ENCODE measurements at regions not wholly inside any gene's neighbourhood (a gene's known extent, or its start where the extent isn't known, plus 50 kb on each side); places are given as distances from the start of the nearest gene placed in this dataset.
"Not testable (repeated sequence)": the region's sequence is repeated elsewhere in the genome, so short reads cannot be mapped to it uniquely, and the experiment has no call there.

GRCh38 chr2:77767388-77768076 is 245.4 kb upstream of the LRRTM4 start:
- no peak for TF ChIP-seq CTCF (IDR thresholded peaks at IDR 0.05; ENCODE audit: low read depth, low read length, missing control alignments)
- no peak for DNase-seq (ENCODE audit: low read depth)
- in situ Hi-C loops (cut with HindIII; ENCODE audit: low sequenced_read_pairs): no loop called here
- H3K4me3 ChIP-seq (ENCODE audit: low read depth, low read length): no peak overlapping the region

- H3K4me3 ChIP-seq (ENCODE audit: low read depth, low read length): no peak overlapping the region
- TF ChIP-seq CTCF (IDR thresholded peaks at IDR 0.05; ENCODE audit: low read depth, low read length, missing control alignments): no peak
- in situ Hi-C loops (cut with HindIII; ENCODE audit: low sequenced_read_pairs): no loop called here
- no peak for DNase-seq (ENCODE audit: low read depth)
Observed at GRCh38 chr2:77768508-77768907, 246.3 kb upstream of the LRRTM4 start.

GRCh38 chr2:77778917-77779316 is 256.7 kb upstream of the LRRTM4 start:
- TF ChIP-seq CTCF (IDR thresholded peaks at IDR 0.05; ENCODE audit: low read depth, low read length, missing control alignments): no peak
- no peak overlapping the region for H3K4me3 ChIP-seq (ENCODE audit: low read depth, low read length)
- no peak for DNase-seq (ENCODE audit: low read depth)
- in situ Hi-C loops (cut with HindIII; ENCODE audit: low sequenced_read_pairs): no loop called here

- in situ Hi-C loops (cut with HindIII; ENCODE audit: low sequenced_read_pairs); H3K4me3 ChIP-seq (ENCODE audit: low read depth, low read length): not testable (repeated sequence)
Observed at GRCh38 chr2:77793500-77793899, 271.3 kb upstream of the LRRTM4 start.

GRCh38 chr2:77796397-77796796 is 274.2 kb upstream of the LRRTM4 start:
- DNase-seq (ENCODE audit: low read depth): no peak
- H3K4me3 ChIP-seq (ENCODE audit: low read depth, low read length): no peak overlapping the region
- in situ Hi-C loops (cut with HindIII; ENCODE audit: low sequenced_read_pairs): no loop called here
- TF ChIP-seq CTCF (IDR thresholded peaks at IDR 0.05; ENCODE audit: low read depth, low read length, missing control alignments): no peak

More at GRCh38 chr2:77793500-77793899, 271.3 kb upstream of the LRRTM4 start:
- not testable (repeated sequence) for DNase-seq (ENCODE audit: low read depth)

GRCh38 chr2:77797088-77797487 is 274.9 kb upstream of the LRRTM4 start:
- DNase-seq (ENCODE audit: low read depth): no peak
- TF ChIP-seq CTCF (IDR thresholded peaks at IDR 0.05; ENCODE audit: low read depth, low read length, missing control alignments): no peak
- in situ Hi-C loops (cut with HindIII; ENCODE audit: low sequenced_read_pairs): no loop called here
- no peak overlapping the region for H3K4me3 ChIP-seq (ENCODE audit: low read depth, low read length)

- no peak for TF ChIP-seq CTCF (IDR thresholded peaks at IDR 0.05; ENCODE audit: low read depth, low read length, missing control alignments)
- no peak for DNase-seq (ENCODE audit: low read depth)
- H3K4me3 ChIP-seq (ENCODE audit: low read depth, low read length): no peak overlapping the region
- in situ Hi-C loops (cut with HindIII; ENCODE audit: low sequenced_read_pairs): no loop called here
Observed at GRCh38 chr2:77800410-77800809, 278.2 kb upstream of the LRRTM4 start.
